Tibial nerve (tissue), 4 donors: ENCODE measurements at regions not wholly inside any gene's neighbourhood (a gene's known extent, or its start where the extent isn't known, plus 50 kb on each side); places are given as distances from the start of the nearest gene placed in this dataset.

ENCODE experiments used
- CTCF ChIP-seq, 5 experiments: fragments of 200-600 bp in 3 of 5; fragments of 450-650 bp in 2 of 5; sonication (generic) in 3 of 5; IDR thresholded peaks; one replicate each; pipeline ENCODE4 v1.5.1; 2016 to 2019; ENCODE audit warnings: antibody characterized with exemption in 5 of 5, mild to moderate bottlenecking in 3 of 5, moderate library complexity in 2 of 5
- EP300 ChIP-seq, 2 donors: sonication (generic); formaldehyde crosslinking; IDR thresholded peaks; one replicate each; pipeline ENCODE4 v1.6.1; 2017; ENCODE audit warnings: antibody characterized with exemption in 2 of 2, mild to moderate bottlenecking in 1 of 2
- POLR2A ChIP-seq, 2 donors: fragments of 450-650 bp; IDR thresholded peaks; one replicate each; pipeline ENCODE4 v1.6.1; 2017; ENCODE audit warnings: antibody characterized with exemption in 2 of 2, mild to moderate bottlenecking in 2 of 2, moderate library complexity in 2 of 2

DNA sequence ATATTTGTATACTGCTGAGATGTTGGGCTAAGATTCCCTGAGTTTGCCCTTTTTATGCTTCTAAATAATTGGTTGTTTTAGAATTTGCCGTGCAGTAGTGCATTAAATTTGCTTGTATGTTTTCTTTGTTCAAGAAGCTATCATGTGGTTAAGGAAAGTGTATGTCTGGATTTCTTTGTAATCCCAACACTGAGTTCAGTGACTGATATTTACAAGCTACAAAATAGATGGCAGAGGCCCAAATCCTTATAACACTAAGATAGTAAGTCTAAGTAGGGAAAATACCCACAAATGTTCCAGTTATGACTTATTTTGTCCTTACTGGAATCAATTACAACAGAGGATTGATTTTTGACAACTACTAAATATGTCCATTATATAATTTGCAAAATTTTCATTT, 435.0 kb upstream of the KLF12 start:
- no peak for TF ChIP-seq CTCF (IDR thresholded peaks at IDR 0.05)
- TF ChIP-seq EP300 (IDR thresholded peaks at IDR 0.05), result no peak
- no peak for TF ChIP-seq POLR2A (IDR thresholded peaks at IDR 0.05)
